Stromal cell of bone marrow (primary cell): ENCODE measurements at regions not wholly inside any gene's neighbourhood (a gene's known extent, or its start where the extent isn't known, plus 50 kb on each side); places are given as distances from the start of the nearest gene placed in this dataset.
A peak's percentile ranks its signal among the peaks of the same experiment; 100 is the strongest.

Experiments used
- DNase-seq: peaks from one replicate; pipeline ENCODE4 v3.0.0-alpha.2; 2012; ENCODE audit warnings: low read depth

GRCh38 chr2:199025146-199025545, 432.6 kb downstream of the SATB2 start:
- no peak for DNase-seq

- no peak for DNase-seq
Measured at GRCh38 chr2:199024224-199024623, 433.5 kb downstream of the SATB2 start.

GRCh38 chr2:199019898-199020507, 437.7 kb downstream of the SATB2 start:
- DNase-seq, result peak; percentile 27

- DNase-seq, result no peak
Measured at GRCh38 chr2:199018826-199019225, 438.9 kb downstream of the SATB2 start.

- no peak for DNase-seq
Measured at GRCh38 chr2:199015072-199015471, 442.7 kb downstream of the SATB2 start.

GRCh38 chr2:199014226-199014625, 443.5 kb downstream of the SATB2 start:
- no peak for DNase-seq

GRCh38 chr2:199011908-199012307, 445.8 kb downstream of the SATB2 start:
- no peak for DNase-seq

GRCh38 chr2:198994678-198995077, 463.1 kb downstream of the SATB2 start:
- no peak for DNase-seq

- DNase-seq, result no peak
Measured at GRCh38 chr2:198991431-198991830, 466.3 kb downstream of the SATB2 start.

GRCh38 chr2:198975779-198976178, 482.0 kb downstream of the SATB2 start:
- no peak for DNase-seq

GRCh38 chr2:198973785-198974184, 484.0 kb downstream of the SATB2 start:
- no peak for DNase-seq

- no peak for DNase-seq
Measured at GRCh38 chr2:198973181-198973580, 484.6 kb downstream of the SATB2 start.

- DNase-seq, result no peak
Measured at GRCh38 chr2:198968545-198968944, 489.2 kb downstream of the SATB2 start.

- DNase-seq, result no peak
Measured at GRCh38 chr2:198966269-198966668, 491.5 kb downstream of the SATB2 start.

GRCh38 chr2:198961547-198961946, 496.2 kb downstream of the SATB2 start:
- DNase-seq, result no peak

GRCh38 chr2:198957181-198957580, 500.6 kb downstream of the SATB2 start:
- DNase-seq, result peak; percentile 22

GRCh38 chr2:198953328-198953727, 504.4 kb downstream of the SATB2 start:
- DNase-seq, result no peak

- no peak for DNase-seq
Measured at GRCh38 chr2:198950803-198951202, 506.9 kb downstream of the SATB2 start.

GRCh38 chr2:198945496-198945895, 512.2 kb downstream of the SATB2 start:
- no peak for DNase-seq

GRCh38 chr2:198930170-198930569, 527.6 kb downstream of the SATB2 start:
- DNase-seq, result no peak

- DNase-seq, result no peak
Measured at GRCh38 chr2:198928026-198928425, 529.7 kb downstream of the SATB2 start.

GRCh38 chr2:198917926-198918720, 539.6 kb downstream of the SATB2 start:
- DNase-seq, result no peak

GRCh38 chr2:198917275-198917674, 540.5 kb downstream of the SATB2 start:
- DNase-seq, result no peak
